HepG2 (cell line): ENCODE measurements at regions not wholly inside any gene's neighbourhood (a gene's known extent, or its start where the extent isn't known, plus 50 kb on each side); places are given as distances from the start of the nearest gene placed in this dataset.

Experiments
- CAMTA2 ChIP-seq: sonication (generic); formaldehyde crosslinking; IDR thresholded peaks from 2 replicates; pipeline ENCODE4 v1.4.0; 2020; ENCODE audit warnings: mild to moderate bottlenecking, missing genetic modification reagents, borderline replicate concordance
- CC2D1A ChIP-seq: sonication (generic); formaldehyde crosslinking; IDR thresholded peaks from 2 replicates; pipeline ENCODE4 v1.8.1; 2023; ENCODE audit warnings: mild to moderate bottlenecking, missing genetic modification reagents
- CREB1 ChIP-seq, 2 experiments: fragments of 450-650 bp in 1 of 2; IDR thresholded peaks; 2 replicates each; pipeline ENCODE4 v1.6.1; 2016 to 2017; ENCODE audit warnings: control low read depth in 1 of 2, mild to moderate bottlenecking in 1 of 2, missing compliant biosample characterization in 1 of 2, missing genetic modification characterization in 1 of 2
- ELF4 ChIP-seq: sonication (generic); formaldehyde crosslinking; IDR thresholded peaks from 2 replicates; pipeline ENCODE4 v1.5.0; 2020; ENCODE audit warnings: missing genetic modification reagents, mild to moderate bottlenecking, moderate library complexity, borderline replicate concordance
- HDAC2 ChIP-seq: sonication (generic); formaldehyde crosslinking; IDR thresholded peaks from 2 replicates; pipeline ENCODE4 v1.4.0; 2020; ENCODE audit warnings: missing genetic modification reagents
- ZBTB20 ChIP-seq: sonication (generic); formaldehyde crosslinking; IDR thresholded peaks from 2 replicates; pipeline ENCODE4 v1.8.1; 2023; ENCODE audit warnings: missing genetic modification reagents, low read depth, mild to moderate bottlenecking, borderline replicate concordance
- ZNF124 ChIP-seq: sonication (generic); formaldehyde crosslinking; IDR thresholded peaks from 2 replicates; pipeline ENCODE4 v1.4.0; 2020; ENCODE audit warnings: missing genetic modification reagents
- TF ChIP-seq, protein P1 (sequence below): sonication (generic); formaldehyde crosslinking; IDR thresholded peaks from 2 replicates; pipeline ENCODE4 v1.5.1; 2020; ENCODE audit warnings: missing genetic modification reagents, mild to moderate bottlenecking, borderline replicate concordance
- TF ChIP-seq, protein P2 (sequence below): IDR thresholded peaks from 2 replicates; pipeline ENCODE4 v1.6.1; 2016; ENCODE audit warnings: low read depth
- TF ChIP-seq, protein P3 (sequence below), 2 experiments: sonication (generic) in 1 of 2; formaldehyde crosslinking in 1 of 2; IDR thresholded peaks; 2 replicates each; pipeline versions ENCODE4 v1.5.1 to v1.6.1; 2011 to 2020; ENCODE audit warnings: borderline replicate concordance in 1 of 2, low read depth in 1 of 2, low read length in 1 of 2, mild to moderate bottlenecking in 1 of 2, missing genetic modification reagents in 1 of 2, moderate library complexity in 1 of 2

DNA sequence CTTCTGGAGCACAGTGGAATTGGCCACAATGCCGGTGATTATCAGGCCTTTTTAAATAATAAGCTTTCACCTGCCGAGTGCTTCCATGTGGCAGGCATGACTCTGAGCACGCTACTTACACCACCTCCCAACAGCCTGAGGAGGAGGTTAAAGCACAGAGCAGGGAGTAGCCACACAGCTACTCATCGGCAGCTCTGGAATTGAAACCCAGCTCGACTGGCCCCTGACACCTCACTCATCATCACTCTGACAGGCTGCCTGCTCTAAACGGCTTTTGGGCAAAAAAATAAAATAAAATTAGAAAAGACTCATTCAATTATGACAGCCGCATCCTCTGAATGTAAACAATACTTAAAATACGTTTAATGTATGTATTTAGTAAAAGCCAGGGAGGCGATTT, 326.4 kb upstream of the NOCT start:
- TF ChIP-seq, protein P1, sequence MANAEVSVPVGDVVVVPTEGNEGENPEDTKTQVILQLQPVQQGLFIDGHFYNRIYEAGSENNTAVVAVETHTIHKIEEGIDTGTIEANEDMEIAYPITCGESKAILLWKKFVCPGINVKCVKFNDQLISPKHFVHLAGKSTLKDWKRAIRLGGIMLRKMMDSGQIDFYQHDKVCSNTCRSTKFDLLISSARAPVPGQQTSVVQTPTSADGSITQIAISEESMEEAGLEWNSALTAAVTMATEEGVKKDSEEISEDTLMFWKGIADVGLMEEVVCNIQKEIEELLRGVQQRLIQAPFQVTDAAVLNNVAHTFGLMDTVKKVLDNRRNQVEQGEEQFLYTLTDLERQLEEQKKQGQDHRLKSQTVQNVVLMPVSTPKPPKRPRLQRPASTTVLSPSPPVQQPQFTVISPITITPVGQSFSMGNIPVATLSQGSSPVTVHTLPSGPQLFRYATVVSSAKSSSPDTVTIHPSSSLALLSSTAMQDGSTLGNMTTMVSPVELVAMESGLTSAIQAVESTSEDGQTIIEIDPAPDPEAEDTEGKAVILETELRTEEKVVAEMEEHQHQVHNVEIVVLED (CRISPR knock-in tag) = no peak
- TF ChIP-seq, protein P2, sequence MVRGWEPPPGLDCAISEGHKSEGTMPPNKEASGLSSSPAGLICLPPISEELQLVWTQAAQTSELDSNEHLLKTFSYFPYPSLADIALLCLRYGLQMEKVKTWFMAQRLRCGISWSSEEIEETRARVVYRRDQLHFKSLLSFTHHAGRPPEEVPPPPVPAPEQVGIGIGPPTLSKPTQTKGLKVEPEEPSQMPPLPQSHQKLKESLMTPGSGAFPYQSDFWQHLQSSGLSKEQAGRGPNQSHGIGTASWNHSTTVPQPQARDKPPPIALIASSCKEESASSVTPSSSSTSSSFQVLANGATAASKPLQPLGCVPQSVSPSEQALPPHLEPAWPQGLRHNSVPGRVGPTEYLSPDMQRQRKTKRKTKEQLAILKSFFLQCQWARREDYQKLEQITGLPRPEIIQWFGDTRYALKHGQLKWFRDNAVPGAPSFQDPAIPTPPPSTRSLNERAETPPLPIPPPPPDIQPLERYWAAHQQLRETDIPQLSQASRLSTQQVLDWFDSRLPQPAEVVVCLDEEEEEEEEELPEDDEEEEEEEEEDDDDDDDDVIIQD (CRISPR knock-in tag) = no peak
- TF ChIP-seq ZBTB20 (no peak), CC2D1A (CRISPR knock-in tag) (no peak), ELF4 (no peak), ZNF124 (CRISPR knock-in tag) (no peak), HDAC2 (CRISPR knock-in tag) (no peak), CREB1 (IDR thresholded peaks at IDR 0.05) (no peak), CREB1 (CRISPR knock-in tag; IDR thresholded peaks at IDR 0.05) (no peak), CAMTA2 (CRISPR knock-in tag) (no peak)
- TF ChIP-seq, protein P3, sequence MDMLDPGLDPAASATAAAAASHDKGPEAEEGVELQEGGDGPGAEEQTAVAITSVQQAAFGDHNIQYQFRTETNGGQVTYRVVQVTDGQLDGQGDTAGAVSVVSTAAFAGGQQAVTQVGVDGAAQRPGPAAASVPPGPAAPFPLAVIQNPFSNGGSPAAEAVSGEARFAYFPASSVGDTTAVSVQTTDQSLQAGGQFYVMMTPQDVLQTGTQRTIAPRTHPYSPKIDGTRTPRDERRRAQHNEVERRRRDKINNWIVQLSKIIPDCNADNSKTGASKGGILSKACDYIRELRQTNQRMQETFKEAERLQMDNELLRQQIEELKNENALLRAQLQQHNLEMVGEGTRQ (IDR thresholded peaks at IDR 0.05; ENCODE audit: low read depth, low read length) = no peak
- TF ChIP-seq, protein P3 (CRISPR knock-in tag; IDR thresholded peaks at IDR 0.05; ENCODE audit: borderline replicate concordance) = no peak
